ENCODE measurements at regions not wholly inside any gene's neighbourhood (a gene's known extent, or its start where the extent isn't known, plus 50 kb on each side); places are given as distances from the start of the nearest gene placed in this dataset.

DNA sequence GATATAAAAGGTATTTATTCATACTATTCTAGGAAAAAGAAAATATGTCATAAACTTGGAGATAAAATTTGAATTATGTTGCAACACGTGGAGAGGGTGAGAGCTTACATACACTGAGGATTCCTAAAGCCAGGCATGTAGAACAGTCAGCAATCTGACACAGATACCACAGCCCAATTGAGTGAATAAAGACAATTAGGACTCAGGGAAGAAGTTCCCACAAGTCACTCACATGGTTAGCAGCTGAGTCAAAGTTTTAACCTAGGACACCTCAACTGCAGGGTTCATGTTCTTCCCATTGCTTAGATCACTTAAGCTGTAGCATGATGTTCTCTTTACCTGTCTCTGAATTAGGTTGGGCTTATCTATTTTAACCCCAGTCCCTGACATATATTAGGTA lies 189.5 kb downstream of the CMPK2 start:
- no peak overlapping the region for H3K4me3 ChIP-seq (replicated peaks in 1 of 2; ENCODE audit: low read depth in 2 of 2, low read length in 2 of 2)
- TF ChIP-seq, protein P1, sequence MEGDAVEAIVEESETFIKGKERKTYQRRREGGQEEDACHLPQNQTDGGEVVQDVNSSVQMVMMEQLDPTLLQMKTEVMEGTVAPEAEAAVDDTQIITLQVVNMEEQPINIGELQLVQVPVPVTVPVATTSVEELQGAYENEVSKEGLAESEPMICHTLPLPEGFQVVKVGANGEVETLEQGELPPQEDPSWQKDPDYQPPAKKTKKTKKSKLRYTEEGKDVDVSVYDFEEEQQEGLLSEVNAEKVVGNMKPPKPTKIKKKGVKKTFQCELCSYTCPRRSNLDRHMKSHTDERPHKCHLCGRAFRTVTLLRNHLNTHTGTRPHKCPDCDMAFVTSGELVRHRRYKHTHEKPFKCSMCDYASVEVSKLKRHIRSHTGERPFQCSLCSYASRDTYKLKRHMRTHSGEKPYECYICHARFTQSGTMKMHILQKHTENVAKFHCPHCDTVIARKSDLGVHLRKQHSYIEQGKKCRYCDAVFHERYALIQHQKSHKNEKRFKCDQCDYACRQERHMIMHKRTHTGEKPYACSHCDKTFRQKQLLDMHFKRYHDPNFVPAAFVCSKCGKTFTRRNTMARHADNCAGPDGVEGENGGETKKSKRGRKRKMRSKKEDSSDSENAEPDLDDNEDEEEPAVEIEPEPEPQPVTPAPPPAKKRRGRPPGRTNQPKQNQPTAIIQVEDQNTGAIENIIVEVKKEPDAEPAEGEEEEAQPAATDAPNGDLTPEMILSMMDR (IDR thresholded peaks at IDR 0.05; ENCODE audit: low read depth, low read length), result no peak
- DNase-seq (ENCODE audit: low read depth in 2 of 2), result no peak

DNA sequence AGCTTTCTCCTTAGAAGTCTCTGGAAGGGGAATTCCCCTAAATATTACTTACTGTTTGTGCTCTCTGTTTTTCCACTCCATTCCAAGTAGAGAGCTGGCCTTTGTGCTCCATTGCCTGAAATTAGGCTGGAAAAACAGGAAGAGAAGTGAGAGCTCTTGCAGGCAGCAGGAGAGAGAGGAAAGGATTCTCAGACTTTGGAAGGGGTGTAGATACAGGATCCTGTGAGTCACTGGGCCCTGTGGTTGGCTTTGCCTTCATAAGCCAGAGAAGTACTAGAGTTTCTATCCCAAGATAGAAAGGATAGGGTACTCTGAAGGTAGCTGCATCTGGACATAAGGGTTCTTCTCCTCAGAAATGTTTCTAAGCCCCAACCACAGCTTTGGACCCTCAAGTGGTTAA lies 188.9 kb downstream of the CMPK2 start:
- TF ChIP-seq, protein P1 (IDR thresholded peaks at IDR 0.05; ENCODE audit: low read depth, low read length), result no peak
- DNase-seq (ENCODE audit: low read depth in 2 of 2), result no peak
- H3K4me3 ChIP-seq (replicated peaks in 1 of 2; ENCODE audit: low read depth in 2 of 2, low read length in 2 of 2), result no peak overlapping the region

DNA sequence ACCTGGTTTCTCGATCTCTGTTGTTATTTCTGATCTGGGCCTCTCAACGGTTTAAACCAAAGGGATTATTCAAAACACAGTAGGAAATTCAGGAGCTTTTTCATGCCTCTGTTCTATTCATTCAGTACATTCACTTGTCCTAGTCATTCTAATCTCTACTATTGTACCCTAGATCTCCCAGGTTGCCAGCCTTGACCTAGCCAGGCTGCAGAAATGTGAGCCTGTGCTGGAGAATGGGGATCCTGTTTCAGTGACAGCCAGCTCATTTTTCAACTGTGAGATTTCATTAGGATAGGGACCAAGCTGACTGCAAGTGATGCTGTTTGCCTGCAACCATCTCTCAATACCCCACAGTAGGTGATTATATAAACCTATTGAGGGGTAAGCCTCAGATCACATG lies 186.2 kb downstream of the CMPK2 start:
- H3K4me3 ChIP-seq (replicated peaks in 1 of 2; ENCODE audit: low read depth in 2 of 2, low read length in 2 of 2), result no peak overlapping the region
- no peak for DNase-seq (ENCODE audit: low read depth in 2 of 2)
- TF ChIP-seq, protein P1 (IDR thresholded peaks at IDR 0.05; ENCODE audit: low read depth, low read length), result no peak

DNA sequence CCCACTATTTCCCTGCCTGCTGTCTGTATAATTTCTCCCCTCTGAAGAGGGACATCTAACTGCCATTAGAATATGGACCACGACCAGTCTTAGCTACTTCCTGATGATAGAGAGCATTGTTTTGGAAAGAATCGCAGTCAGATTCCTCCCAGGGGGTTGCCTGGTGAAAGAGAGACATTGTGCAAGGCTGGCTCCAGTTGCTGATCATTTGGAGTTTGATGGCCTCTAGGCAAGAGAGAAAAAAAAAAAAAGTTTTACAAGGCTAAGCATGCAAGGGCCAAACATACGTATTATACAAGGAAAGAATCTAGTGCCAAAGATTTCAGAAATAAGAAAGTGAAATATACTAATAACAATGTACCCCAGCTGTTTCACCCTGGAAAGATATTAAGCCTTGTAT lies 182.2 kb downstream of the CMPK2 start:
- TF ChIP-seq, protein P1 (IDR thresholded peaks at IDR 0.05; ENCODE audit: low read depth, low read length), result no peak
- DNase-seq (ENCODE audit: low read depth in 2 of 2), result no peak
- no peak overlapping the region for H3K4me3 ChIP-seq (replicated peaks in 1 of 2; ENCODE audit: low read depth in 2 of 2, low read length in 2 of 2)

DNA sequence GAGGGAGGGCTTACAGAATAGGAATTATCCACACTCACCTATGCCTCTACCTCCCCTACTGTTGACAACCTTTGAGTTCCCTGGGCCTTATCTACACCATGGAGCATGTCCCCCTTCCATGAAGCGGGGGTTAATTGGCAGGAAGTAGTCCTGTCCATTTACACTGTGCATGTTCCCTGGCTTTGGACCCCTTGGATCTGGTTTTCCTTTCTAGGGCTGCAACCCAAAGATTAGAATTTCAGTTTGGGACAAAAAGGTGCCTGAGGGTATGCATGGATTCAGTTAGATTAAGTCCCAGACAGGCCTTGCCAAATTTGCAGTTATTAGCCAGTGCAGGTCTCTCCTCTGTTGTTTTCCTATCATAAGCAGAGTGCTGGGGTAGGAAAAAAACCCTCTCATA lies 180.3 kb downstream of the CMPK2 start:
- no peak for DNase-seq (ENCODE audit: low read depth in 2 of 2)
- TF ChIP-seq, protein P1 (IDR thresholded peaks at IDR 0.05; ENCODE audit: low read depth, low read length), result no peak
- no peak overlapping the region for H3K4me3 ChIP-seq (replicated peaks in 1 of 2; ENCODE audit: low read depth in 2 of 2, low read length in 2 of 2)

DNA sequence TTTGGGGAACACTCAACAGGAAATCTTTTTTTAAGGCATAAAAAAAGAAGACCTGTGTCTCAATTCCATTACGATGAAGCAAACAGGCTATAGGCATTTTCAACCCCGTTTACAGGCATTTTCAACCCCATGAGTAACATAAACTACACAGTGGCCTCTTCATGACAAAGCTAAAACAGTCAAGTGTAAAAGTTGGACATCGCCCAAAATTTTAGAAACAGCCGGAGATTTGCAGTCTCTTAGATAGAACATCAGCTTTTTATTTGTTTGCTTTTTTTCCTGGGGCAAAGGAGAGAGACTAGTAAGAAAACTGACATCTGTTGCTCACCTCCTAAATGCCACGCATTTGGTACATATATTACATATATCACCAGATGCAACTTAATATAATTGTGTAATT lies 173.7 kb downstream of the CMPK2 start:
- DNase-seq (ENCODE audit: low read depth in 2 of 2), result no peak
- TF ChIP-seq, protein P1 (IDR thresholded peaks at IDR 0.05; ENCODE audit: low read depth, low read length), result no peak
- H3K4me3 ChIP-seq (replicated peaks in 1 of 2; ENCODE audit: low read depth in 2 of 2, low read length in 2 of 2), result no peak overlapping the region

DNA sequence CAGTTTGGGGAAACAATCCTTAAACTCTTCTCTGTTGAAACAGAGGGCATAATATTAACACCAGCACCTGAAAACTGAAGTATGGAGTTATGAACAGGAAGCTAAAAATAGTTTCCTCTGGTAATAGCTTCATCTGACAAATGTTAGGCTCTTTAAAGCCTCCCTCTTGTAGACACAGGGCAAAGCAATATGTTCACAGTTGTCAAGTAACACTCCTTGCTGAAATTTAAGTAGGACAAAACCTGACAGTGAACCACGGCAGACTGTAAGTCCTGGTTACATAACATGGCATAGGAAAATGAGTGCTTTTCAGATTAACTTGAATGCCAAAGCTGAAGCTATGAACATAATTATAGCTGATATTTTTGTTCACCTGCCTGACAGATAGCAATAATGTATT lies 172.9 kb downstream of the CMPK2 start:
- DNase-seq (ENCODE audit: low read depth in 2 of 2), result no peak
- TF ChIP-seq, protein P1 (IDR thresholded peaks at IDR 0.05; ENCODE audit: low read depth, low read length), result no peak
- no peak overlapping the region for H3K4me3 ChIP-seq (replicated peaks in 1 of 2; ENCODE audit: low read depth in 2 of 2, low read length in 2 of 2)

All from cardiac fibroblast (primary cell).